KMS-11 (cell line): ENCODE measurements at regions not wholly inside any gene's neighbourhood (a gene's known extent, or its start where the extent isn't known, plus 50 kb on each side); places are given as distances from the start of the nearest gene placed in this dataset.

Experiments
- H2AFZ ChIP-seq: fragments of 200-600 bp; sonication (generic); 2 replicates; pipeline ENCODE4 v1.6.1; 2016; ENCODE audit warnings: antibody characterized with exemption, mixed run types, low read depth
- H3K27ac ChIP-seq: fragments of 200-600 bp; sonication (generic); 2 replicates; pipeline ENCODE4 v1.6.1; 2016; ENCODE audit warnings: mild to moderate bottlenecking, mixed run types
- H3K27me3 ChIP-seq: fragments of 200-600 bp; sonication (generic); 2 replicates; pipeline ENCODE4 v1.6.1; 2017; ENCODE audit warnings: mild to moderate bottlenecking, low read depth, mixed run types, moderate library complexity; ENCODE audit not compliant: insufficient read depth
- H3K36me3 ChIP-seq: fragments of 200-600 bp; sonication (generic); 2 replicates; pipeline ENCODE4 v1.6.1; 2017; ENCODE audit warnings: mild to moderate bottlenecking, mixed run types; ENCODE audit not compliant: insufficient read depth
- H3K4me1 ChIP-seq: fragments of 200-600 bp; sonication (generic); 2 replicates; pipeline ENCODE4 v1.6.1; 2016; ENCODE audit warnings: mild to moderate bottlenecking, low read depth, mixed run types; ENCODE audit not compliant: poor library complexity, severe bottlenecking
- H3K4me2 ChIP-seq: fragments of 200-600 bp; sonication (generic); 2 replicates; pipeline ENCODE4 v1.7.0; 2016; ENCODE audit warnings: mild to moderate bottlenecking, mixed run types
- H3K4me3 ChIP-seq: fragments of 200-600 bp; sonication (generic); IDR thresholded peaks from 2 replicates; pipeline ENCODE4 v1.6.1; 2017; ENCODE audit warnings: low read depth, low read length, mixed read lengths; ENCODE audit not compliant: insufficient read depth
- H3K79me2 ChIP-seq: fragments of 200-600 bp; sonication (generic); 2 replicates; pipeline ENCODE4 v1.6.1; 2016; ENCODE audit warnings: low read depth, mixed run types; ENCODE audit not compliant: insufficient read depth
- H3K9ac ChIP-seq: fragments of 200-600 bp; sonication (generic); 2 replicates; pipeline ENCODE4 v1.6.1; 2016; ENCODE audit warnings: mild to moderate bottlenecking, mixed run types
- H4K20me1 ChIP-seq: fragments of 200-600 bp; sonication (generic); 2 replicates; pipeline ENCODE4 v1.6.1; 2016; ENCODE audit warnings: mild to moderate bottlenecking, mixed run types; ENCODE audit not compliant: insufficient read depth
- CTCF ChIP-seq: fragments of 200-600 bp; sonication (generic); conservative IDR thresholded peaks from 2 replicates; pipeline ENCODE4 v1.6.1; 2017; ENCODE audit warnings: low read depth, mild to moderate bottlenecking, antibody characterized with exemption, low read length, moderate library complexity, mixed read lengths

- Histone ChIP-seq H3K79me2 (no peaks in the 10 kb centered on the region), H3K36me3 (no peaks in the 10 kb centered on the region), H2AFZ (no peak overlapping the region), H3K27ac (no peak overlapping the region), H4K20me1 (no peaks in the 10 kb centered on the region), H3K4me1 (no peaks in the 10 kb centered on the region), H3K4me3 (no peak overlapping the region), H3K27me3 (no peaks in the 10 kb centered on the region), H3K9ac (no peak overlapping the region), H3K4me2 (no peak overlapping the region)
- TF ChIP-seq CTCF, result no peak
Observed at GRCh38 chr1:189908113-189908512, 569.6 kb downstream of the BRINP3 start.

GRCh38 chr1:189921613-189922012 lies 556.1 kb downstream of the BRINP3 start:
- no peak overlapping the region for H3K9ac ChIP-seq
- H3K4me1 ChIP-seq, result no peaks in the 10 kb centered on the region
- no peak overlapping the region for H3K4me2 ChIP-seq
- H3K36me3 ChIP-seq, result no peaks in the 10 kb centered on the region
- H3K27ac ChIP-seq, result no peak overlapping the region
- no peaks in the 10 kb centered on the region for H3K27me3 ChIP-seq
- H2AFZ ChIP-seq, result no peak overlapping the region
- H3K4me3 ChIP-seq, result no peak overlapping the region
- H3K79me2 ChIP-seq, result no peaks in the 10 kb centered on the region
- TF ChIP-seq CTCF, result no peak
- no peaks in the 10 kb centered on the region for H4K20me1 ChIP-seq

- TF ChIP-seq CTCF, result no peak
- no peak overlapping the region for H2AFZ ChIP-seq
- no peak overlapping the region for H3K27ac ChIP-seq
- no peaks in the 10 kb centered on the region for H3K79me2 ChIP-seq
- H3K36me3 ChIP-seq, result no peaks in the 10 kb centered on the region
- H3K4me3 ChIP-seq, result no peak overlapping the region
- H3K4me1 ChIP-seq, result no peaks in the 10 kb centered on the region
- H3K9ac ChIP-seq, result no peak overlapping the region
- no peaks in the 10 kb centered on the region for H4K20me1 ChIP-seq
- no peaks in the 10 kb centered on the region for H3K27me3 ChIP-seq
- H3K4me2 ChIP-seq, result no peak overlapping the region
Observed at GRCh38 chr1:189927641-189928040, 550.0 kb downstream of the BRINP3 start.

GRCh38 chr1:189929501-189930099 lies 548.1 kb downstream of the BRINP3 start:
- H3K4me3 ChIP-seq, result no peak overlapping the region
- H2AFZ ChIP-seq, result no peak overlapping the region
- no peaks in the 10 kb centered on the region for H3K4me1 ChIP-seq
- no peak for TF ChIP-seq CTCF
- H3K9ac ChIP-seq, result no peak overlapping the region
- H3K36me3 ChIP-seq, result no peaks in the 10 kb centered on the region
- H3K27me3 ChIP-seq, result no peaks in the 10 kb centered on the region
- H4K20me1 ChIP-seq, result no peaks in the 10 kb centered on the region
- H3K79me2 ChIP-seq, result no peaks in the 10 kb centered on the region
- no peak overlapping the region for H3K4me2 ChIP-seq
- H3K27ac ChIP-seq, result no peak overlapping the region
